ENCODE measurements at regions not wholly inside any gene's neighbourhood (a gene's known extent, or its start where the extent isn't known, plus 50 kb on each side); places are given as distances from the start of the nearest gene placed in this dataset.

GRCh38 chr10:110399106-110399964 is 94.6 kb upstream of the SMNDC1 start:
- no peak for DNase-seq

- DNase-seq: no peak
Observed at GRCh38 chr10:110399965-110400933, 95.5 kb upstream of the SMNDC1 start.

GRCh38 chr10:110401401-110402076 is 96.2 kb upstream of the DUSP5 start:
- no peak for DNase-seq

- no peak for DNase-seq
Observed at GRCh38 chr10:110402077-110402416, 95.7 kb upstream of the DUSP5 start.

GRCh38 chr10:110403593-110403992 is 94.1 kb upstream of the DUSP5 start:
- DNase-seq: no peak

- no peak for DNase-seq
Observed at GRCh38 chr10:110404413-110404812, 93.3 kb upstream of the DUSP5 start.

GRCh38 chr10:110404825-110405224 is 92.9 kb upstream of the DUSP5 start:
- no peak for DNase-seq

- no peak for DNase-seq
Observed at GRCh38 chr10:110405380-110405779, 92.3 kb upstream of the DUSP5 start.

GRCh38 chr10:110407301-110408170 is 90.2 kb upstream of the DUSP5 start:
- no peak for DNase-seq

GRCh38 chr10:110408203-110408871 is 89.4 kb upstream of the DUSP5 start:
- DNase-seq: no peak

- no peak for DNase-seq
Observed at GRCh38 chr10:110408943-110409342, 88.8 kb upstream of the DUSP5 start.

- DNase-seq: no peak
Observed at GRCh38 chr10:110409488-110409887, 88.2 kb upstream of the DUSP5 start.

- DNase-seq: no peak
Observed at GRCh38 chr10:110409926-110410325, 87.8 kb upstream of the DUSP5 start.

- no peak for DNase-seq
Observed at GRCh38 chr10:110410329-110411046, 87.2 kb upstream of the DUSP5 start.

GRCh38 chr10:110411047-110411410 is 86.7 kb upstream of the DUSP5 start:
- no peak for DNase-seq

GRCh38 chr10:110413049-110413783 is 84.5 kb upstream of the DUSP5 start:
- no peak for DNase-seq

GRCh38 chr10:110413903-110414547 is 83.7 kb upstream of the DUSP5 start:
- no peak for DNase-seq

- DNase-seq: no peak
Observed at GRCh38 chr10:110414548-110415309, 83.0 kb upstream of the DUSP5 start.

GRCh38 chr10:110415809-110416208 is 81.9 kb upstream of the DUSP5 start:
- no peak for DNase-seq
